ENCODE measurements at regions not wholly inside any gene's neighbourhood (a gene's known extent, or its start where the extent isn't known, plus 50 kb on each side); places are given as distances from the start of the nearest gene placed in this dataset.

GRCh38 chr21:18663663-18664062, 260.1 kb upstream of the TMPRSS15 start:
- peaks cover 0 to 3% (median 0%) of the 10 kb centered on the region in 4 donors for H3K9me3 ChIP-seq
- H3K36me3 ChIP-seq = no peaks in the 10 kb centered on the region
- no peak for DNase-seq
- no peaks in the 10 kb centered on the region for H3K4me1 ChIP-seq
- no peak overlapping the region for H3K4me3 ChIP-seq
- TF ChIP-seq, protein P1, sequence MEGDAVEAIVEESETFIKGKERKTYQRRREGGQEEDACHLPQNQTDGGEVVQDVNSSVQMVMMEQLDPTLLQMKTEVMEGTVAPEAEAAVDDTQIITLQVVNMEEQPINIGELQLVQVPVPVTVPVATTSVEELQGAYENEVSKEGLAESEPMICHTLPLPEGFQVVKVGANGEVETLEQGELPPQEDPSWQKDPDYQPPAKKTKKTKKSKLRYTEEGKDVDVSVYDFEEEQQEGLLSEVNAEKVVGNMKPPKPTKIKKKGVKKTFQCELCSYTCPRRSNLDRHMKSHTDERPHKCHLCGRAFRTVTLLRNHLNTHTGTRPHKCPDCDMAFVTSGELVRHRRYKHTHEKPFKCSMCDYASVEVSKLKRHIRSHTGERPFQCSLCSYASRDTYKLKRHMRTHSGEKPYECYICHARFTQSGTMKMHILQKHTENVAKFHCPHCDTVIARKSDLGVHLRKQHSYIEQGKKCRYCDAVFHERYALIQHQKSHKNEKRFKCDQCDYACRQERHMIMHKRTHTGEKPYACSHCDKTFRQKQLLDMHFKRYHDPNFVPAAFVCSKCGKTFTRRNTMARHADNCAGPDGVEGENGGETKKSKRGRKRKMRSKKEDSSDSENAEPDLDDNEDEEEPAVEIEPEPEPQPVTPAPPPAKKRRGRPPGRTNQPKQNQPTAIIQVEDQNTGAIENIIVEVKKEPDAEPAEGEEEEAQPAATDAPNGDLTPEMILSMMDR (IDR thresholded peaks at IDR 0.05) = no peak
- TF ChIP-seq POLR2A (IDR thresholded peaks at IDR 0.05) (no peak), EP300 (IDR thresholded peaks at IDR 0.05) (no peak)
- no peak overlapping the region for H3K27ac ChIP-seq
- intact Hi-C loops (cut with DNase I) = no loop called here
- 90 to 95% methylated on average over 3 of the region's 3 CpGs for WGBS, 2 donors
- no peaks in the 10 kb centered on the region for H3K27me3 ChIP-seq

DNA sequence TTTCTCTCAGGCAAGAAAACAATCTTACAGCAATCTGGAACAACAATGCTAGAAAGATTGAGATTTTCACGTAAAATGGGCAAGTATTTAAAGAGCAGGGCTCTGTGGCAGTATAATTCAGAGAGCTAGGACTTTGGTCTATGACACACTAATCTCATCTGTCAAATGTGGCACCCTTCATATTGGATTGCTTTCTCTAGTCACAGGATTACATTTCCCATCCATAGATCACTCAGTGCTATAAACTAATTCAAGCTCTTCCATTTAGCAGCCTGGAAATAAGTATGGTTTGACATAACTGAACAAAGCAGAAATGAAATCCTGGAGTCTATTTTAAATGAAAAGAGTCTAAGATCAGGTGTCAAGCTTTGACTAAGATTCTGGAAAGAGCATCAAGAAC, 263.1 kb upstream of the TMPRSS15 start:
- DNase-seq = no peak
- Histone ChIP-seq H3K27ac (no peak overlapping the region), H3K27me3 (no peaks in the 10 kb centered on the region), H3K36me3 (no peaks in the 10 kb centered on the region), H3K9me3 (peaks cover 0 to 3% (median 0%) of the 10 kb centered on the region in 4 donors), H3K4me1 (no peaks in the 10 kb centered on the region), H3K4me3 (no peak overlapping the region)
- TF ChIP-seq EP300 (IDR thresholded peaks at IDR 0.05) = no peak
- TF ChIP-seq POLR2AphosphoS5 (IDR thresholded peaks at IDR 0.05) = no peak
- TF ChIP-seq POLR2A (IDR thresholded peaks at IDR 0.05) = no peak
- TF ChIP-seq, protein P1 (IDR thresholded peaks at IDR 0.05) = no peak
- intact Hi-C loops (cut with DNase I) = no loop called here
- 17 to 65% methylated on average over 1 of the region's 1 CpG for WGBS, 2 donors

- Histone ChIP-seq H3K4me1 (no peaks in the 10 kb centered on the region), H3K9me3 (no peaks in the 10 kb centered on the region), H3K4me3 (no peak overlapping the region), H3K36me3 (no peaks in the 10 kb centered on the region), H3K27ac (no peak overlapping the region), H3K27me3 (no peaks in the 10 kb centered on the region)
- intact Hi-C loops (cut with DNase I) = no loop called here
- DNase-seq = no peak
- TF ChIP-seq POLR2A (IDR thresholded peaks at IDR 0.05) (no peak), EP300 (IDR thresholded peaks at IDR 0.05) (no peak), POLR2AphosphoS5 (IDR thresholded peaks at IDR 0.05) (no peak)
- TF ChIP-seq, protein P1 (IDR thresholded peaks at IDR 0.05) = no peak
- 88 to 93% methylated on average over 1 of the region's 1 CpG for WGBS, 2 donors
Observed at GRCh38 chr21:18673789-18674188, 270.2 kb upstream of the TMPRSS15 start.

DNA sequence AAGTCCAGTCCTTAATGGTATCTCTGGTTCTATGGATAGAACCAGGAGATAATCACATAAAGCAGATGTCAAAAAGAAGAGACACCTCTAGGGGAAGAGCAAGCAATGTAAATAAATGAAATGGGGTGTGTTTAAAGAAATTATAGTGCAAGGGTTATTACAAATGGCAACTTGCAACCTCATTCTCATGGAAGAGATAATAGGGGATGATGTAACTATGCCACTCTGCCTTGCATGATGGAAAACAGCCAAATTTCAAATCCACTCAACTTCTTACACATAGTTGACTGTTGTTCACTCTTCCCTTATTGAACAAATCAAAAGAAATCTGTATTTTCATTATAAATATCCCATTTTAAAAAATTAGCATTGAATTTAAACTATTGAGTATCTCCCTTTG, 274.0 kb upstream of the TMPRSS15 start:
- Histone ChIP-seq H3K27ac (no peak overlapping the region), H3K4me1 (no peaks in the 10 kb centered on the region), H3K9me3 (no peaks in the 10 kb centered on the region), H3K27me3 (no peaks in the 10 kb centered on the region), H3K36me3 (no peaks in the 10 kb centered on the region), H3K4me3 (no peak overlapping the region)
- no peak for DNase-seq
- TF ChIP-seq EP300 (IDR thresholded peaks at IDR 0.05) (no peak), POLR2A (IDR thresholded peaks at IDR 0.05) (no peak), POLR2AphosphoS5 (IDR thresholded peaks at IDR 0.05) (no peak)
- TF ChIP-seq, protein P1 (IDR thresholded peaks at IDR 0.05) = no peak
- intact Hi-C loops (cut with DNase I) = no loop called here

DNA sequence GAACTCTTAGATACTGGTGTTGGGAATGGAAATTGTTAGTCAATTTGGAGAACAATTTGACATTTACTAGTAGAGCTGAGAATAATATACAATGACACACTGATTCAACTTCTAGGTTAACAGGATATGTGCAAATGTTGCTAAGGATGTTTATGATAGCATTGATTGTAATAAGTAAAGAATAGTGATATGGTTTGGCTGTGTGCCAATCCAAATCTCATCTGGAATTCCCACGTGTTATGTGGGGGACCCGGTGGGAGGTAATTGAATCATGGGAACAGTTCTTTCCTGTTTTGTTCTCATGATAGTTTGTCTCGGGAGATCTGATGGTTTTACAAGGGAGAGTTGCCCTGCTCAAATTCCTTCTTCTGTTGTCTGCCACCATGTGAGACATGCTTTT, 302.4 kb upstream of the TMPRSS15 start:
- TF ChIP-seq, protein P1 (IDR thresholded peaks at IDR 0.05) = no peak
- TF ChIP-seq POLR2AphosphoS5 (IDR thresholded peaks at IDR 0.05) = no peak
- TF ChIP-seq EP300 (IDR thresholded peaks at IDR 0.05) = no peak
- TF ChIP-seq POLR2A (IDR thresholded peaks at IDR 0.05) = no peak
- no peaks in the 10 kb centered on the region for H3K9me3 ChIP-seq
- H3K27ac ChIP-seq = no peak overlapping the region
- H3K4me1 ChIP-seq = no peaks in the 10 kb centered on the region
- intact Hi-C loops (cut with DNase I) = no loop called here
- 21 to 41% methylated on average over 3 of the region's 3 CpGs for WGBS, 2 donors
- H3K4me3 ChIP-seq = no peak overlapping the region
- no peaks in the 10 kb centered on the region for H3K27me3 ChIP-seq
- no peak for DNase-seq
- no peaks in the 10 kb centered on the region for H3K36me3 ChIP-seq
